HepG2 (cell line): ENCODE measurements at regions not wholly inside any gene's neighbourhood (a gene's known extent, or its start where the extent isn't known, plus 50 kb on each side); places are given as distances from the start of the nearest gene placed in this dataset.

ENCODE experiments used
- BHLHE40 ChIP-seq: IDR thresholded peaks from 2 replicates; pipeline ENCODE4 v1.6.1; 2011; ENCODE audit warnings: low read length, improper control_type of control experiment
- CC2D1A ChIP-seq: sonication (generic); formaldehyde crosslinking; IDR thresholded peaks from 2 replicates; pipeline ENCODE4 v1.8.1; 2023; ENCODE audit warnings: mild to moderate bottlenecking, missing genetic modification reagents
- FLYWCH1 ChIP-seq: sonication (generic); formaldehyde crosslinking; IDR thresholded peaks from 2 replicates; pipeline ENCODE4 v1.8.1; 2023; ENCODE audit warnings: mild to moderate bottlenecking, missing genetic modification reagents
- FOXK1 ChIP-seq: sonication (generic); formaldehyde crosslinking; IDR thresholded peaks from 2 replicates; pipeline ENCODE4 v1.4.0; 2020; ENCODE audit warnings: low read depth, missing genetic modification reagents, borderline replicate concordance
- GFI1 ChIP-seq: sonication (generic); formaldehyde crosslinking; IDR thresholded peaks from 2 replicates; pipeline ENCODE4 v1.5.0; 2020; ENCODE audit warnings: missing genetic modification reagents, mild to moderate bottlenecking, borderline replicate concordance
- GPN1 ChIP-seq: sonication (generic); formaldehyde crosslinking; IDR thresholded peaks from 2 replicates; pipeline ENCODE4 v1.5.1; 2020; ENCODE audit warnings: missing genetic modification reagents, borderline replicate concordance
- JDP2 ChIP-seq: sonication (generic); formaldehyde crosslinking; IDR thresholded peaks from 2 replicates; pipeline ENCODE4 v1.8.1; 2022; ENCODE audit warnings: missing genetic modification reagents, borderline replicate concordance
- MLLT10 ChIP-seq: sonication (generic); formaldehyde crosslinking; IDR thresholded peaks from 2 replicates; pipeline ENCODE4 v1.4.0; 2020; ENCODE audit warnings: missing genetic modification reagents
- MTF1 ChIP-seq: sonication (generic); formaldehyde crosslinking; IDR thresholded peaks from 2 replicates; pipeline ENCODE4 v1.5.0; 2020; ENCODE audit warnings: missing genetic modification reagents
- POLR2G ChIP-seq: fragments of 200-400 bp; formaldehyde crosslinking; IDR thresholded peaks from 2 replicates; pipeline ENCODE4 v1.6.1; 2018; ENCODE audit warnings: mild to moderate bottlenecking, low read depth, low read length, moderate library complexity
- PRMT3 ChIP-seq: sonication (generic); formaldehyde crosslinking; IDR thresholded peaks from 2 replicates; pipeline ENCODE4 v1.8.1; 2022; ENCODE audit warnings: low read depth, mild to moderate bottlenecking, moderate library complexity, missing genetic modification reagents, borderline replicate concordance
- SAFB2 ChIP-seq: sonication (generic); formaldehyde crosslinking; IDR thresholded peaks from 2 replicates; pipeline ENCODE4 v1.5.1; 2020; ENCODE audit warnings: missing genetic modification reagents, low read depth, mild to moderate bottlenecking, borderline replicate concordance
- SMAD9 ChIP-seq: sonication (generic); formaldehyde crosslinking; IDR thresholded peaks from 2 replicates; pipeline ENCODE4 v1.5.1; 2020; ENCODE audit warnings: mild to moderate bottlenecking, missing genetic modification reagents
- SMARCC2 ChIP-seq: fragments of 450-650 bp; IDR thresholded peaks from 2 replicates; pipeline ENCODE4 v1.6.1; 2017; ENCODE audit warnings: antibody characterized with exemption, mild to moderate bottlenecking
- ZFP36L1 ChIP-seq: sonication (generic); formaldehyde crosslinking; IDR thresholded peaks from 2 replicates; pipeline ENCODE4 v1.8.0; 2022; ENCODE audit warnings: mild to moderate bottlenecking, missing genetic modification reagents, moderate library complexity
- ZNF124 ChIP-seq: sonication (generic); formaldehyde crosslinking; IDR thresholded peaks from 2 replicates; pipeline ENCODE4 v1.4.0; 2020; ENCODE audit warnings: missing genetic modification reagents
- ZNF136 ChIP-seq: sonication (generic); formaldehyde crosslinking; IDR thresholded peaks from 2 replicates; pipeline ENCODE4 v1.8.1; 2022; ENCODE audit warnings: low read depth, mild to moderate bottlenecking, moderate library complexity, missing genetic modification reagents
- ZNF484 ChIP-seq: sonication (generic); formaldehyde crosslinking; IDR thresholded peaks from 2 replicates; pipeline ENCODE4 v1.5.1; 2020; ENCODE audit warnings: mild to moderate bottlenecking, low read depth, missing genetic modification reagents, borderline replicate concordance
- ZNF552 ChIP-seq: sonication (generic); formaldehyde crosslinking; IDR thresholded peaks from 2 replicates; pipeline ENCODE4 v1.9.0; 2022; ENCODE audit warnings: missing genetic modification reagents, mild to moderate bottlenecking, borderline replicate concordance
- ZNF672 ChIP-seq: sonication (generic); formaldehyde crosslinking; IDR thresholded peaks from 2 replicates; pipeline ENCODE4 v1.8.1; 2022; ENCODE audit warnings: missing genetic modification reagents
- ZNF674 ChIP-seq: sonication (generic); formaldehyde crosslinking; IDR thresholded peaks from 2 replicates; pipeline ENCODE4 v1.5.0; 2020; ENCODE audit warnings: low read depth, mild to moderate bottlenecking, missing genetic modification reagents
- TF ChIP-seq, protein P1 (sequence below): sonication (generic); formaldehyde crosslinking; IDR thresholded peaks from 2 replicates; pipeline ENCODE4 v1.5.0; 2020; ENCODE audit warnings: mild to moderate bottlenecking, missing genetic modification reagents
- TF ChIP-seq, protein P2 (sequence below): sonication (generic); formaldehyde crosslinking; IDR thresholded peaks from 2 replicates; pipeline ENCODE4 v1.5.0; 2020; ENCODE audit warnings: missing genetic modification reagents
- TF ChIP-seq, protein P3 (sequence below): sonication (generic); formaldehyde crosslinking; IDR thresholded peaks from 2 replicates; pipeline ENCODE4 v1.5.1; 2020; ENCODE audit warnings: missing genetic modification reagents, mild to moderate bottlenecking, borderline replicate concordance
- TF ChIP-seq, protein P4 (sequence below): sonication (generic); formaldehyde crosslinking; IDR thresholded peaks from 2 replicates; pipeline ENCODE4 v1.4.0; 2020; ENCODE audit warnings: missing genetic modification reagents
- TF ChIP-seq, protein P5 (sequence below): sonication (generic); formaldehyde crosslinking; IDR thresholded peaks from 2 replicates; pipeline ENCODE4 v1.4.0; 2020; ENCODE audit warnings: mild to moderate bottlenecking, missing genetic modification reagents

DNA sequence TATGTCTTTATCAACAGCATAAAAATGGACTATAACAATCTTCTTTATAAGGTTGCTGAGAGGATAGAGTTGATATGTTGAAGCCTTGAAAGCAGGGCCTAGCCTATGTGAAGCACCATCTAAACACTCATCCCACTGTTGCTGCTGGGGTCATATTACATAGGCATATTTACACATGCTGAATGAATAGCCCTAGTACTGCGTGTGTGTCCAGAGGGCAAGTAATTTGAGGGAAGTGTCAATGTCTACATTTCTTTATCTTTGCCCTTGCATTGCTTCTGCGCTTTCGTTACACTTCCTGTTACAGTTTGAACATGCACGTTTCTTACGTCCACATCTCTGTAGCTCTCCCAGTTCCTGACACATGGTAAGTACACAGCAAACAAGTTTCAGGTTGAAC is 280.3 kb upstream of the ATP5MC3 start (continued):
- TF ChIP-seq, protein P1, sequence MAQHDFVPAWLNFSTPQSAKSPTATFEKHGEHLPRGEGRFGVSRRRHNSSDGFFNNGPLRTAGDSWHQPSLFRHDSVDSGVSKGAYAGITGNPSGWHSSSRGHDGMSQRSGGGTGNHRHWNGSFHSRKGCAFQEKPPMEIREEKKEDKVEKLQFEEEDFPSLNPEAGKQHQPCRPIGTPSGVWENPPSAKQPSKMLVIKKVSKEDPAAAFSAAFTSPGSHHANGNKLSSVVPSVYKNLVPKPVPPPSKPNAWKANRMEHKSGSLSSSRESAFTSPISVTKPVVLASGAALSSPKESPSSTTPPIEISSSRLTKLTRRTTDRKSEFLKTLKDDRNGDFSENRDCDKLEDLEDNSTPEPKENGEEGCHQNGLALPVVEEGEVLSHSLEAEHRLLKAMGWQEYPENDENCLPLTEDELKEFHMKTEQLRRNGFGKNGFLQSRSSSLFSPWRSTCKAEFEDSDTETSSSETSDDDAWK (CRISPR knock-in tag), result no peak
- TF ChIP-seq, protein P2, sequence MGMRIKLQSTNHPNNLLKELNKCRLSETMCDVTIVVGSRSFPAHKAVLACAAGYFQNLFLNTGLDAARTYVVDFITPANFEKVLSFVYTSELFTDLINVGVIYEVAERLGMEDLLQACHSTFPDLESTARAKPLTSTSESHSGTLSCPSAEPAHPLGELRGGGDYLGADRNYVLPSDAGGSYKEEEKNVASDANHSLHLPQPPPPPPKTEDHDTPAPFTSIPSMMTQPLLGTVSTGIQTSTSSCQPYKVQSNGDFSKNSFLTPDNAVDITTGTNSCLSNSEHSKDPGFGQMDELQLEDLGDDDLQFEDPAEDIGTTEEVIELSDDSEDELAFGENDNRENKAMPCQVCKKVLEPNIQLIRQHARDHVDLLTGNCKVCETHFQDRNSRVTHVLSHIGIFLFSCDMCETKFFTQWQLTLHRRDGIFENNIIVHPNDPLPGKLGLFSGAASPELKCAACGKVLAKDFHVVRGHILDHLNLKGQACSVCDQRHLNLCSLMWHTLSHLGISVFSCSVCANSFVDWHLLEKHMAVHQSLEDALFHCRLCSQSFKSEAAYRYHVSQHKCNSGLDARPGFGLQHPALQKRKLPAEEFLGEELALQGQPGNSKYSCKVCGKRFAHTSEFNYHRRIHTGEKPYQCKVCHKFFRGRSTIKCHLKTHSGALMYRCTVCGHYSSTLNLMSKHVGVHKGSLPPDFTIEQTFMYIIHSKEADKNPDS (CRISPR knock-in tag), result no peak
- TF ChIP-seq, protein P3, sequence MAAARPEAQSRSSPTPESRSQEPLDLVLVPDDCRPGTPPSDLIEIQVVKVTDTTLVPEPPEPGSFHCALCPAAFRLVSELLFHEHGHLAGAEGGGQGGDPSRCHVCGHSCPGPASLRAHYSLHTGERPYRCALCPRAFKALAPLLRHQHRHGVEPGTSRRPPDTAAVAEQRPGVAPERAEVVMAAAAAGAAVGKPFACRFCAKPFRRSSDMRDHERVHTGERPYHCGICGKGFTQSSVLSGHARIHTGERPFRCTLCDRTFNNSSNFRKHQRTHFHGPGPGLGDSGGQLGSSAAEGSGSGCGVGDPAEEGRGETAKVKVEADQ (CRISPR knock-in tag), result no peak
- TF ChIP-seq ZNF674 (CRISPR knock-in tag) (no peak), PRMT3 (no peak), ZNF552 (CRISPR knock-in tag) (no peak), SAFB2 (CRISPR knock-in tag) (no peak), SMAD9 (CRISPR knock-in tag) (no peak), FOXK1 (CRISPR knock-in tag) (peak; percentile 84; the same call in 1 of the 2 replicates), ZFP36L1 (CRISPR knock-in tag) (no peak), MLLT10 (CRISPR knock-in tag) (no peak), SMARCC2 (no peak), ZNF124 (CRISPR knock-in tag) (no peak), GFI1 (no peak; the same call in 1 of the 2 replicates), JDP2 (CRISPR knock-in tag) (no peak), CC2D1A (CRISPR knock-in tag) (no peak), BHLHE40 (peak; percentile 66), ZNF484 (CRISPR knock-in tag) (no peak), FLYWCH1 (no peak), ZNF672 (no peak), POLR2G (no peak), ZNF136 (no peak), GPN1 (no peak), MTF1 (CRISPR knock-in tag) (no peak)
- TF ChIP-seq, protein P4, sequence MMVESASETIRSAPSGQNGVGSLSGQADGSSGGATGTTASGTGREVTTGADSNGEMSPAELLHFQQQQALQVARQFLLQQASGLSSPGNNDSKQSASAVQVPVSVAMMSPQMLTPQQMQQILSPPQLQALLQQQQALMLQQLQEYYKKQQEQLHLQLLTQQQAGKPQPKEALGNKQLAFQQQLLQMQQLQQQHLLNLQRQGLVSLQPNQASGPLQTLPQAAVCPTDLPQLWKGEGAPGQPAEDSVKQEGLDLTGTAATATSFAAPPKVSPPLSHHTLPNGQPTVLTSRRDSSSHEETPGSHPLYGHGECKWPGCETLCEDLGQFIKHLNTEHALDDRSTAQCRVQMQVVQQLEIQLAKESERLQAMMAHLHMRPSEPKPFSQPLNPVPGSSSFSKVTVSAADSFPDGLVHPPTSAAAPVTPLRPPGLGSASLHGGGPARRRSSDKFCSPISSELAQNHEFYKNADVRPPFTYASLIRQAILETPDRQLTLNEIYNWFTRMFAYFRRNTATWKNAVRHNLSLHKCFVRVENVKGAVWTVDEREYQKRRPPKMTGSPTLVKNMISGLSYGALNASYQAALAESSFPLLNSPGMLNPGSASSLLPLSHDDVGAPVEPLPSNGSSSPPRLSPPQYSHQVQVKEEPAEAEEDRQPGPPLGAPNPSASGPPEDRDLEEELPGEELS (CRISPR knock-in tag), result peak; percentile 79
- TF ChIP-seq, protein P5, sequence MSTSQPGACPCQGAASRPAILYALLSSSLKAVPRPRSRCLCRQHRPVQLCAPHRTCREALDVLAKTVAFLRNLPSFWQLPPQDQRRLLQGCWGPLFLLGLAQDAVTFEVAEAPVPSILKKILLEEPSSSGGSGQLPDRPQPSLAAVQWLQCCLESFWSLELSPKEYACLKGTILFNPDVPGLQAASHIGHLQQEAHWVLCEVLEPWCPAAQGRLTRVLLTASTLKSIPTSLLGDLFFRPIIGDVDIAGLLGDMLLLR (CRISPR knock-in tag), result no peak
